GM21390 (cell line): ENCODE measurements at regions not wholly inside any gene's neighbourhood (a gene's known extent, or its start where the extent isn't known, plus 50 kb on each side); places are given as distances from the start of the nearest gene placed in this dataset.

ENCODE experiments used
- ATAC-seq: cut with Tn5 transposase; IDR thresholded peaks from one replicate; pipeline ENCODE4 v1.9.1; 2021; ENCODE audit not compliant: unreplicated experiment

DNA sequence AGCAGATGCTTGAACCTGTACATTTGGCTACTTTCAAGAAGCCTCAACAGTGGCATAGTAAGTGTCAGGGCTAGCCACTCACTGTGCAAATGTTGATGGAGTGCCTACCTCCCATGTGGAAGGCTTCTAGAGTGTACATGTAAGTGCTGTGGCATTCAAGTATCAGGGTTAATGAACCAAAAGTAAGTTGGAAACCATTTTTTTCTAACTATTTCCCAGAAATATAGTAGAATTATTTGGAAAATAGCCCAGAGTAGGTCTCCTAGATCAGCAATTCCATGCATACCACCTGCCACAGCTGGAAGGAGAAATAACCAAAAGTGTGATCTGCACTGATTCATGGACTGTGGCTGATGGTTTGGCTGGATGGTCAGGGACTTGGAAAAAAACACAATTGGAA lies 53.3 kb downstream of the FOXD1 start:
- ATAC-seq = no peak

GRCh38 chr5:73394610-73395009 lies 54.0 kb downstream of the FOXD1 start:
- no peak for ATAC-seq

GRCh38 chr5:73393611-73394489 lies 54.7 kb downstream of the FOXD1 start:
- ATAC-seq = no peak

- no peak for ATAC-seq
These were observed 55.8 kb downstream of the FOXD1 start for GRCh38 chr5:73392775-73393174.

DNA sequence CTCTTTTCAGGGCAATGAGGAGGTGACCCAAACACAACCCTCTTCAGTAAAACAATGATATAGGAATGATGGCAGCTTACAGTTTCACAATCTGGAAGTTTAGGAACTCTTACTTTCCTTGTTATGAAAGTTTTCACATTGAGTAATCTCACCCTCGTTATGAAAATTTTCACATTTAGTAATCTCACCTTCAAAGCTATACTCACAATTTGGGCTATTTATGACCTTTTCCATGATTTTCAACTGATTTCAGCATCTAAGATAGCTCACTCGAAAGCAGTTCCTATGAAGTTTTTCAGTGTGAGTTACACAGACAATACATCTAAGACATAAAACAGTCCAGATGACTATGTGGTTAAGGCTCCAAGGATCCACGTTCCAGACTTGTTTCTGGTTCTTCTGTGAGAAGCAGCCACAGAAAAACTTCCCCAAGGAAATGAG lies 57.1 kb downstream of the FOXD1 start:
- ATAC-seq = no peak

GRCh38 chr5:73390972-73391371 lies 57.6 kb downstream of the FOXD1 start:
- ATAC-seq = no peak

DNA sequence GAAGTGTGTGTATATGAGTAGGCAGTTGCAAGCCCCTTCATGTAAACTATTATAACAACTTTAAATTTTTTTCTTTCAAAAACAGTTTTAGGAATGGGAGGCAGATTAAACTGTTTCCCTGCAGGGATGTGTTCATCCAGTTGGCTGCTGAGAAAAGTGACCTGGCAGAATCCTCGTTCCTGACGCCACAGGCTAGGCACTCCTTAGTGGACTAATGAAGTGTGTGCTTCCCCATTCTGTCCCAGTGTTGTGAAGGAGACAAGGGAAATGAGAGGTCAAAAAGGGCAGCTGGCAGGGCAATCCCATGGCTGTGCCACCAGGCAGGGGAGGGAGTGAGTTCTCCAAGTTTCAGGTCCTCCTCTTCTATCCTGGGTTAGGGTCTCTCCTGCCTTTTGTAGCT lies 59.8 kb downstream of the FOXD1 start:
- no peak for ATAC-seq

- ATAC-seq = no peak
These were observed 60.3 kb downstream of the FOXD1 start for GRCh38 chr5:73388306-73388684.

- ATAC-seq = peak; percentile 95
These were observed 60.8 kb downstream of the FOXD1 start for GRCh38 chr5:73387601-73388305.

DNA sequence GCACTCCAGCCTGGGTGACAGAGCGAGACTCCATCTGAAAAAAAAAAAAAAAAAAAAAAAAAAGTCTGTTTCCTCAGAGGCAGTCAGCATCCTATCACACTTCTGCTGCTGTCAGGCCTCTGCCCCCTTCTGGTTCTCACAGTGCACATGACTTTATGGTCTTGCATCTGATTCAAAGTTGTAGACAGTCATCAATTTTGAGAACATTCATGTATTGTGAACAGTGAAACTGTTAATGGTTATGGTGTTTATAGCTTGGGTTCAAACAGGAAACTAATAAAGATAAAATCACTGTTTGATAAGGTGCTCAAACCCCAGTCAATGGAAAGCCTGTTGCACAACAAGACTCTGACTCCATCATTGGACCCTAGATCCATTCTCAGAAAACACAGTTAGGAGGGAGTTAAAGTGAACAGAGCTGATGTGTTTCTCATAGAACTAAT lies 61.4 kb downstream of the FOXD1 start:
- ATAC-seq = peak; percentile 33

- ATAC-seq = no peak
These were observed 63.7 kb downstream of the FOXD1 start for GRCh38 chr5:73384861-73385260.

- ATAC-seq = no peak
These were observed 66.2 kb downstream of the FOXD1 start for GRCh38 chr5:73382401-73382740.

DNA sequence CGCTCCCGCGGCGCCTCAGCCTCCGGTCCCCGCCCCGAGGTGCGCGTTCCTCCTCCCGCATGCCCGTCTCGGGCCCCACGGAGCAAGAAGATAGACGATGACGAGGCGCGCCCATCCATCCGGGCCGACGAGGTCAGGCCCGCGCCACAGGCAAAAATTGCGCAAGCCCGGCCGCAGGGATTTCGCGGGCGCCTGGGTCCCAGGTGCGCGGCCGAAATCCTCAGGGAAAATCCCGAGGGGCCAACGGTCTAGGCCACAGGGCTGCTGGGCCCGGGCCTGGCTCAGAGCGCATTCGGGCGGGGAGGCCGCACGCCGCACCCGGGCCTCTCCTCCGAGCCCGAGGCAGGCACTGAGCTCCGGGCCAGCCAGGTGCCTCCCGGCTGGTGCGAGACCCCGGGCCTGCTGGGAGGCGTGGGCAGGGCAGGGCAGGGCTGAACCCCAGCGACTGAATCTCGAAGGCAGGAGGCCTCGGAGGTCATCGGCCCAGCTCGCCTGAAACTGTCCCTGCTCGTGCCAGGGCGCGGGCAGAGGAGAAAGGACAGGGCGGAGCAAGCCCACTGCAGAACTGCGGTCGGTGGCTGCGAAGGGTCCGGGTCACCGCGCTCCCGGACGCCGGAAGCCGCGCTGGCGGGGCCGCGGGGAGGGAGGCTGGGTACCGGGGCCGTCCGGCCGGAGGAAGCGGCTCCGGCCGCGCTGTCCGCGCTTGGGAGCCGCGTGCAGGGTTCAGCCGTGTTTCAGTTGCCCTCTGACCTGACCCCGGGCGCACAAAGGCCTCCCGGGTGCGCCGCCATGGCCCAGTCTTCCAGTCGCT lies 66.8 kb downstream of the FOXD1 start:
- no peak for ATAC-seq

- ATAC-seq = no peak
These were observed 67.6 kb downstream of the FOXD1 start for GRCh38 chr5:73380710-73381589.

- ATAC-seq = no peak
These were observed 68.5 kb downstream of the FOXD1 start for GRCh38 chr5:73380041-73380440.

- no peak for ATAC-seq
These were observed 69.1 kb downstream of the FOXD1 start for GRCh38 chr5:73379435-73379834.

DNA sequence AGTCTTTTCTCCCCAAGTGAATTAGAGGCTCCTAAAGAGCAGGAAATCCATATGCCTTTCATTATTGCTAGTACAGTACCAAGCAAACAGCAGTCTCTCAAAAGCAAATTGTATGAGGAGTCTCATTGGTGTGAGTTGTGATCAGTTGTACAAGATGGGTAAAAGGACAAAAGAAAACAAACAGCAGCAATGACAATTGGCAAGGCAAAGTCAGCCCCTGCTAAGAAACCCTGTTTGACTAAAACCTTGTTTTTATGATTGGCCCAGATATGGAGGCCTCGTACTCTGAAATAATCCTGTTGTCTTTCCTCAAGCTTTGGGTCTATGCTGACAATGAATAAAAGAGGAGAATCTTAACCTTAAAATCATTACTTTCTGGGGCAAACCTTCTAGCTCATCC lies 69.8 kb downstream of the FOXD1 start:
- no peak for ATAC-seq

GRCh38 chr5:73378070-73378469 lies 70.5 kb downstream of the FOXD1 start:
- ATAC-seq = no peak

DNA sequence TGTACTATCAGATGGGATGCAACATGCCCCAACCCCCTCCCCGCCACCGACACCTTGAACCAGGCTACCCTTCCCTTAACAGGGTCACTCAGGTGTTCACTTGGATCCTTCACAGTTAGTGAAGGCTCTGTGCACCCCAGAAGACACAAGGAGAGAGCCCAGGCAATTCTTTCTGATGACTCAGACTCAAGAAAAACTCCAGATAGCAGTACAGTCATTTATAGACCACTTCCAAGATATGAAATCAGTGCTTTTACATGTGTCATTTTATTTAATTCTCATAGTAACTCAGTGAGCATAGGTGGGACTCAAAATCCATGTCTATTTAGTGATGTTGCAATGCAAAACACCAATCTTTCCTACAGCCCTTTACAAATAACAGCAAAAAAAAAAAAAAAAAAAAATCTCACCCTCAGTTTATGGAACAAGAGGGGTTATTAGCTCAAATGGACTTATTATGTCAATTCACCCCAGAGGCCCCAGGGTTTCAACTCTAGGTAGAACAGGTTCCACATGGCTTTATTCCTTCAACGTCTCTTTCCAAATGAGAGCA lies 71.9 kb downstream of the FOXD1 start:
- no peak for ATAC-seq

- ATAC-seq = no peak
These were observed 72.6 kb downstream of the FOXD1 start for GRCh38 chr5:73375949-73376348.
